ENCODE measurements at regions not wholly inside any gene's neighbourhood (a gene's known extent, or its start where the extent isn't known, plus 50 kb on each side); places are given as distances from the start of the nearest gene placed in this dataset.

DNA sequence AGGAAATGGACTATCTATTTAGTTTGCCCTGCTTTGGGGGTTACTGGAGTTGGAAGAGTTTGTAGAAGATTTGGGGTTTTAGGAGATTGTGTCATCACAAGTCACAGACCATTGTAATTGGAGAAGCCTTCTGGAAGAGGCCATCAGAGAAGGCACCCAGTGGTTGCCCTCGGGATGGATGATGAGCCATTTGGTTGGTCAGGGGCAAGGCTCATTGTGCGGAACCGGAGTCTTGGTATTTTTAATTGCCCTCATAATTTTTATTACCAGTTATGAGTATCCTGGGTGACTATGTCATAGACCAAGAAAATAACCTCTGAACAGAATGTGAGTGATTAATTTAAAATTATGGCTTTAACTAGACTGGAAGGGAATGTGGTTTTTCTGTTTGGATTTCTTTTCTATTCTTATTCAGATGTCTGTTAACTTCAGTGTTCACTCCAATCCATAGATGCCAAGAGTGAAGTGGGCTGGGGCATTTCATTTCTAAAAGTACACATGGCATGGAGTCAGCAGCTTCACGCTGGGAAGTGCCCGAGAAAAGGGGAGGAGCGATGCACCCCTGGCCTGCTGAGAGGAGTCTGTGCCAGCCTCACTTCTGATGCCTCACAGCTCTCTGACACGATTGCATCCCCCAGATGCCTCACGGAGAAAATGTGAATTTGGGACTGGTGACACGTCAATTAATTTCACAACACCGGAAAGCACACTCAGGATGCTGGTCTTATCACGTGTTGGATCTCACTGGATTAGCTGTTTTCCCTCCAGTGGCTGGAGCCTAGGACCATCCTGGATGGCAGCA is 225.6 kb upstream of the IGFBP3 start:
- DNase-seq: no peak

DNA sequence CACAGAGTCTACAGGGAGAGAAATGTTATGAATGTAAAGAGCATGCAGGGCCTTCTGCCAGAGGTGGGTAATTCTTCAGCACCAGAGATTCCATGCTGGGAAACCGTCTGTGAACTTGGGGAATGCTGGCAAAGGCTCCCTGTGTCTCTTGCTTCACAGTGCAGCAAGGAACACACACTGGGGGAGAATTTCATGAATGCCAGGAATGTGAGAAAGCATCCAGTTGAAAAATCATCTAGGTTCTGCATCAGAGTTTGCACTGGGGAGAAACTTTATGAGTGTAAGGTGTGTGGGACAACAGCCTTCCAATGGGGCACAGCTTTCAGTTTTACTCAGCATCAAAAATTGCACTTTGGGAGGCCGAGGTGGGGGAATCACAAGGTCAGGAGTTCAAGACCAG is 224.3 kb upstream of the IGFBP3 start:
- no peak for DNase-seq

DNA sequence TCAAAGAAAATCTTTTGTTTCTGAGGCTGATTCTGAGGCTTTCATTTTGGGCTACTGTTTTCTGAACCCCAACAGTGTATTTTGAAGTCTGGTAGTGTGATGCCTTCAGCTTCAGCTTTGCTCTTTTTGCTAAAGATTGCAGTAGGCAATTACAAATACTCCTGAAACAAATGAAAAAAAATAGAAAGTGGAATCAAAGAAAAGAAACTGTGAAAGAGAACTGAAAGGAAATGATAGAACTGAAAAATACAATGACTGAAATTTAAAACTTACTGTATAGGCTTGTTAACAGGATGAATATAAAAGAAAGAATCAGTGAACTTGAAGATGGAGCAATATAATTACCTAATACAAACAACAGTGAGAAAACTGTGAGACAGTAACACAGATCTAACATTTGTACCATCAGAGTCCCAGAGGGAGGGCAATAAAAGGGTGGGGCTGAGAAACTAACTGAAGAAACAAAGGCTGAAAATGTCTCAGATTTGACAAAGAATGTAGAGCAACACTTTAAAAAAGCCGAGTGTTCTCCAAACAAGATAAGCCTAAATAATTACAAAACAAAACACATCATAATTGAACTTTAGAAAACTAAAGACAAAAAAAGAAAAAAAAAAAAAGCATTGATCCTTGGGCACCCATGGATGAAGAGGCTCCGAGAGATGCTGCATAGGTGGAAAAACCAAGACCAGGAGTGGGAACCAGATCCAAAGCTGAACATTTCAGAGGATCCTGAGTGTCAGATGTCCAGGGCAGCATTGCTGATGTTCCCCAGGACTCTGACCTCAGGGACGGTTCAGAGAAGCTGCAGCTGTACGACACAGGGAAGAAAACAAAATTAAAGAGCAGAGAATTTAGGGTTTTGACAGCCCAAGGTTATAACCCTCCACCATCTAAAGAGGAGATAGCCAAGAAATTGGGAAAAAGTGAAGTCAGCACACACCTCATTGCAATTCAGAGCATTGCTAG is 223.2 kb upstream of the IGFBP3 start:
- DNase-seq: no peak

DNA sequence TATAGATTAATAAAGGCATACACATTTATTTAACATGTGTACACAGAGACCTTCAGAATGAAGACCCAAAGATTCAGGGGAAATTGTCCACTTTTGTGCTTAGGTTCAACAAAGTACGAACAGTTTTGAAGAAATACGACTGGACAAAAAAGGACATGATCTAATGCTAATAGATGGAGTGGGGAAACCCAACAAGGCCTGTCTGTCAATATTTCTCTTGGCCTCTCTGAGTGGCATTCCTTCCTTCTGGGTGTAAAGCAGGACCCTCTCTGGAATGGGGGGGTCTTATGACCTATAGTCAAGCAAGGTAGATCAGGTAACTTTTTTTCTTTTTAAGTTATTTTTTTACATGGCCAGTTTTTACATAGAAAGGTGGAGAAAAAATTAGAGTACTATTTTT is 222.3 kb upstream of the IGFBP3 start:
- no peak for DNase-seq

DNA sequence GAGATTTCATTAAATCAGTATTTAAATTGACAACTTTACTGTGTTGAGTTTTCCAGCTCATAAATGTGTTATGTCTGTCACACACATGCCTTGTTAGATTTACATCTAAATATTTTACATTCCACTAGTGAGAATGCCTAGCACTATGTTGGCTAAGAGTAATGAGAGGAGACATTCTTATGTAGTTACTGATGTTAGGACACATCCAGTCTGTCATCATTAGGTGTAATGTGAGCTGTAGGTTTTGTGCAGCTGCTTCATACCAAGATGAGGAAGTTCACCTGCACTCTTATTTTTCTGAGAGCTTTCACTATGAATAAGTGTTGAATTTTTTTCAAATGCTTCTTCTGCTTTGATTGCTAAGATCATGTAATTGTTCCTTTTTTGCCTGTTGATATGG is 218.0 kb upstream of the IGFBP3 start:
- no peak for DNase-seq

DNA sequence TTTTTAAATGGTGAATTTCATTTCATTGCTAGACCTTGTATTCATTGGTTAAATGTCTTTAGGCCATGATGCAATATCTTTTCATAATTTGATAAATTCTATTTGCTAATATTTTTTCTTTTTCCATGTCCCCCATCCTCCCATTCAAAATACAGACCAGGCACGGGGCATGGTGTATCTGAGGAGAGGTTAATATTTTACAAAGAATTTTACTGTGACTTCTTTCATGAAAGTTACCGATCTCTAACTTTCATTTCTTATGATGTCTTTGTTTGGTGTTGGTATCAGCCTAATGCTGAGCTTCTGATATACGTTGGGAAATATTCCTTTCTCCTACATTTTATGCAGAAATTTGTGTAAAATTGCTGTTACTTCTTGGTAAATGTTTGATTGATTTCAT is 216.7 kb upstream of the IGFBP3 start:
- no peak for DNase-seq

DNA sequence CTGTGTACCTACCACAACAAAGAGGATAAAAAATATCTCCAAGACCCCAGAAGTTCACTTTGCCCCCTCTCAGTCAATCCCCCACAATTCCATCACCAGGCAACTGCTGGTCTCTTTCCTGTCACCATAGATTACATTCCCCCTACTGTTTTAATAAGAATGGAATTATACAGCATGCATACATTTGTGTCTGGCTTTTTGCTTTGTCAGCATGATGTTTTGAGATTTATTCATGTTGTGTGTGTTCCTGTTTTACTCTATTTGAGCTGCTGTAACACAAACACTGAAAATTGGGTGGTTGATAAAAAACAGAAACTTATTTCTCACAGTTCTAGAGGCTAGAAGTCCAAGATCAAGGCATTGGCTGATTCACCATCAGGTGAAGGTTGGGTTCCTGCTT is 214.5 kb upstream of the IGFBP3 start:
- DNase-seq: no peak

DNA sequence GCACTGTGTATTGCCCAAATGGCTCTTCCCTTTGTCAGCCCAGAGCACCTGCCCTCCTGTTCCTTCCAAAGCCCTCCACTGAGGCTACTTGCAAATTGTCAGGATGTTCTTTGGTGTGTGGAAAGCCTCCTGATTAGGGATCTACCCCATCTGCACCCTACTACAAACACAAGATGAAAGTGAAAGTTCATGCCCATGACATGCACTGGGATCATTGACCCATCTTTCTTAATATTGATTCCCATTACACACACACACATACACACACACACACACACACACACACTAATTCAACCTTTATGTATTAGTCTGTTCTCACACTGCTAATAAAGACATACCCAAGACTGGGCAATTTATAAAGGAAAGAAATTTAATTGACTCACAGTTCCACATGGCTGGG is 213.7 kb upstream of the IGFBP3 start:
- DNase-seq: no peak

DNA sequence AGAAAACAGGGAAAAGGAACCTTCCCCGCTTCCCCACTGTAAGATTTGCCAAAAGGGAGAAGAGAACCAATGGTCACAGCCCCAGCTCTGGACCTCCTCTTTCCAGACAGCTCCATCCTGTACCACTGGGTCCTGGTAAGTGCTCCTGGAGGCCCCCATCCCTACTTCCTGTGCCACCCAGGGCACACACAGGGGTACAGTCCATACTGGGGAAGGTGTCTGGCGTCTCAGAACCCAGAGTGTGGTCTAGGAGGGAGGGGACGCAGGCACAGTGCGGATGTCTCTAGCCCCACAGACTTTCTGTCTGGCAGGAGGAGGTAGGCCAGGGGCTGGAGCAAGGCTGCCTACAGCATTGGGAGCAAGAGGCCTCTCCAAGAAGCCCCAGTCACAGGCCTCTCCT is 213.3 kb upstream of the IGFBP3 start:
- no peak for DNase-seq

DNA sequence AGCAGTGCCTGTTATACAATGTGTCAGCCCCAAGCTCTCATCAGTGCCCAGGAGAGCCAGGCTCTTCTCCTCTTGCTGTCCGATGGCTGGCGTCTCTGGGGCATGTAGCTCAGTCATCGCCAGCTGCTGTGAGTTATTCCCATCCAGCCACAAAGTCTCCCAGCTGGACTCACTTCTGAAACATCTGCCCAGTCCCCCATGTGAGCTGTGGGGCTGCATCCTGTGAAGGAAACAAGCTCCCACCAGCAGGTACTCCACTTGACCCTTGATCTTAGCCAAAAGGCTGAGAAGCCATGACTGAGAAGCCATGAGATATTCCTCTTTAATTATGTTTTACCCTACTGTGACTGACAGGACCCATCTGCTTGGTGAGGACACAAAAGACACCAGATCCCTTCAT is 212.7 kb upstream of the IGFBP3 start:
- DNase-seq: no peak

DNA sequence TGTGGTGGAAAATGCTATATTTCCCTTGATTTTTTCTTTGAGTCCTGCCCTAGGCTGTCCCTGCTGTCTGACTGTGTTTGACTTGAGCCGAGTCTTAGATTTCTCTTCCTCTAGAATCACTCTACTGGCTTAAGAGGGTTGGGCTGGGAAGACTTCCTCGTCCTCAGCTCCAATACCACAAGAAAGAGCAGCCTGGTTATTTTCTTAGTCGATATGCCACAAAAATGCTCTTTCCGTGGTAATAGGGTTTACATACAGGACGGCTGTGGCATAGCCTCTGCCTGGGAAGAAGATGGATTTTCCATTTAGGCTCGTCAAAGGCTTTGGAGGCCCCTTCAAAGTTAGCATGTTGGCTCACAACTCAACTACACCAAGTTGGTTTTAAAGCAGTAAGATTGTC is 212.0 kb upstream of the IGFBP3 start:
- DNase-seq: no peak

DNA sequence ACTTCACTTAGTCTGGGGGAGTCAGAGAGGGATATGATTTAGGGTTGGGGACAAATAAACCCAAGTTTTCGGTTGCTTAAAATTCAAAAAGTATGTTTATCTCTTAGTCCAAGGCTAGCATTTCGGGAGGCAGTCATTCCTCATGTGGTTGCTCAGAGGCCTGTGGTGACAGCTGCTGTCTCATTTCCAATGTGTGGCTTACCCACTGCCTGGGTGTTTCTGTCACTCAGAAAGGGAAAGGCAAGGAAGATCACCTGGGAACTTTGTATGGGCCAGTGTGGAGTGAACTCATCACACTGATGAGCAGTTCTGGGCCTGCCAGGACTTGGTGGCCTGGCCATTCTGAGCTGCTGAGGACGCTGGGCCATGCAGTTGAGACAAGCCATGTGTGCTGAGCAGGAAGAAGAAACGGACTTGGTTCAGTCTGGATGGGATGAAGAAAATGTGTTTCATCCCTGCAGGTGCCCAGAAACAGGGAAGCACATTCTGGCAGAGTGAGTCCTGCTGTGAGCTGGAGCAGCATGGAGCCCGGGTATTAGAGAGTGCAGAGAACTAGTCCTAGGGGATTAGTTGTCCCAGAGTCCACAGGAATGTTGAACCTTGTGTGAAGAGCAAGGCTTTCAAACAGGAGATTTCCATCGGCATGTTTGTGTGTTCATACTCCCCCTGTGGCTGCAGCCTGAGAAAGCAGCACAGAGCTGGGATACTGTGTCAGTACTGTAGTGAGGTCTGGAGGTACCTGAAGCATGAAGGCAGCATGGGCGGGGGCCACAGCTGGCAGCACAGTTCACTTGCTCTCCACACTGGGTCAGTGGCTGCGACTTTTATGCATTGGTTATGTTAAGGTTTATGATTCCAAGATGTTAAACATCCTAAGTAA is 211.1 kb upstream of the IGFBP3 start:
- no peak for DNase-seq

DNA sequence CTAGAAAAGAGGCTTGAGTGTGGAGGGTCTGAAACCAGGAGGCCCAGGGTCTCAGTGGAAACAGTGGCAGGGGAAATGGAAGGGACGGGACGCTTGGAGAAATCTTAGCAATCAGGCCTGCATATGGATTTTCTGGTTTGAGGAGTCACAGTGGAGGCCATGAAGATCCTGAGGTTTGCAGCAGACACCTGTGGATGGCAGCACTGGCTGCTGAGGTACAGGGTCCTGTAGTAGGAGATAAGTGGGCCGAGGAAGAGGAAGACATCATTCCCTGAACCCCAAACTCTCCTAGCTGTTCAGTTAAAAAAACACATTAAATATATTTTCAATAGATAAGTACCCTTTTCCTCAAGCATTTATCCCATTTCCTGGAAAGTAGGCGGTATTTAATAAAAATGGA is 208.8 kb upstream of the IGFBP3 start:
- DNase-seq: no peak

DNA sequence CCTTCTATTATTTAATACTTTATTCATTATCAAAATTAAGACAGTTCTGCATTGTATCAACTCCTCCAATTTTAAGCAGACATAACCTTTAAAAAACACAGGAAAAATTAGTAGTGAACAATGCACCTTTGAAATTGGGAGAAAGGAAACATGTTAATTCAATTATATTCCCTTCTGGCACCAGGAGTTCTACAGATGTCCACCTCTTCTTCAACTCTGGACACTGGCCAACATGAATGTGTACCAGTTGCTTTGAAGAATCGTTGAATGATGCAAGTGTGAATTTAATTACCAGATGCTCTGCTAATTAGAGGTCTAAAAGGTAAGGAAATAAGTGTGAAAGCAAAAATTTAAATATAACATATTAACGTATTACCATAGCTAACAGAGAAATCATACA is 206.7 kb upstream of the IGFBP3 start:
- no peak for DNase-seq

DNA sequence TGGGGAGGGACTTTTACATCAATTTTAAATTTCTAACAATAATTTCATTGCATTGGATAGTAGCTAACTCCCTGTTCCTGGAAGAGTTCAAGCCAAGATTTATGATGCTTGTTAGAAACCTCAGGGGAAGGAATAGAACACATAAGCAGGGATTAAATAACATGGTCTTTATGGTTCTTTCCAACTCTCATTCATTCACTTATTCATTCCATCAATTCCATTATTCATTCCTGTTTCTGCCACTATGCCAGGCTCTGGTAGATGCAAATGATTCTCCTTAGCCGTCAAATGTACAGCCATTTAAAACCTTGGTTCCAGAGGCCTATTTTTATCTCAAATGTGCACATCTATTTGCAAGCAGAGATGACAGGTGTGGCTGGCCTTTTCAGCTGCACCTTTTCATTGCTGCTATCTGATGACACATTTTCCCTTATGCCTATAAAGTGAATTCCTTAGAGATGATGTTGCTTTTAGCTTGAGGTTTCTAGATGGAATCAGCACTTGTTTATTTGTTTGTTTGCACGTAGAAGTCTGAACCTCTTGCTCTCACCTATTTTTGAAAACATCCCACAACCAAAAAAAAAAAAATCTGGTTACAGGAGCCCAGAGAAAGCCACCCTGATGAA is 205.7 kb upstream of the IGFBP3 start:
- DNase-seq: no peak

DNA sequence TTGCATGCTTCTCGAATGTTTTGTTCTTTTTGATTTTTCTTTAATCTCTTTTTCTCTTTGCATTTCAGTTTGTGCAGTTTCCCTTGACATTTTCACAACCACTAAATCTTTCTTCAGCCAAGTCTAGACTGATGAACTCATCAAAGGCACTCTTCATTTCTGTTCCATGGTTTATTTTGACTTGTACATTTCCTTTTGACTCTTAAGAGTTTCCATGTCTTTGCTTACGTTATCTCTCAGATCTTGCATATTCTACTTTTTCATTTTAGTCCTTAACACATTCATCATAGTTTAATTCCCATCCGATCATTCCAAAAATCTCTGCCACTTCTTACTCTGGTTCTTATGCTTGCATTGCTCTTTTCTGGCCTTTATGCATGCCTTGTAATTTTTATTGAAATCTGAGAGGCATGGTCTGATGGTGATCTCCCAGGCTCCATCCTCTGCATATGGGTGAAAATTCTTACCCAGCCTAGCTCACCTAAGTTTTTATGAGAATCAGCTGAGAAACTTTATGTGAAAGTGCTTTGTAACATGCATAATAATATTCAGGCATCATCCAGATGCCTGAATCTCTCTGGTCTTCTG is 202.8 kb upstream of the IGFBP3 start:
- no peak for DNase-seq

DNA sequence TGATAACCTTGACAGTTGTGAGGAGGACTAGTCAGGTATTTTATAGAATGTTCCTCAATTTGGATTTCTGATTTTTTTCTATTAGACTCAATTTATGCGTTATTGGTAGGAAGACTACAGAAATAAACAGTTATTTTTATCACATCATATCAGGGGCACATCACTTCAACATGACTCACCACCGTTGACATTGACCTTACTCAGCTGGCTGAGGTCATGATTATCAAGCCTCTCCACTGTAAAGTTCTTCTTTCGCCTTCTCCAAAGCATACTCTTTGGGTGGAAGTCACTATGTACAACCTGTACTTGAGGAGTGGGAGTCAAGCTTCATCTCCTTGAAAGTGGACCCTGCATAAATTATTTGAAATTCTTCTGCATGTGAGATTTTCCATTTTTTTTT is 194.3 kb upstream of the IGFBP3 start:
- DNase-seq: no peak

DNA sequence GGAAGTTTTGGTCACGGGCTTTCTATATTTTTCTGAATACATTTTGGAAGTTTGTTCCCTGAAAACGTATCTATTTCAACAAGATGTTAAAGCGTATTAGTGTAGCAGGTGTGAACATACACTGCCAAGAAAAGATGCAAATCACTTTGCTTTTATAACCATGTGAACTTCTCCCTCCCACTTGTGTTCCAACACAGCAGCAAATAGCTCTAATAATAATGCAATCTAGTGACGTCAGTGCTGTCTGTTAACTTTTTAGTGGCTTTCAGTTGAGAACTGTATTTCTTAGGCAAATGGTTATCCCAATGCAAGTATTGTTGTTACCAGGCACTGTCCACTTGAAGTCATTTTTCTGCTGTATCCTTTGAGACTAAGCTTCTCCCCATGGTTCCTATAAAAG is 188.4 kb upstream of the IGFBP3 start:
- DNase-seq: no peak

DNA sequence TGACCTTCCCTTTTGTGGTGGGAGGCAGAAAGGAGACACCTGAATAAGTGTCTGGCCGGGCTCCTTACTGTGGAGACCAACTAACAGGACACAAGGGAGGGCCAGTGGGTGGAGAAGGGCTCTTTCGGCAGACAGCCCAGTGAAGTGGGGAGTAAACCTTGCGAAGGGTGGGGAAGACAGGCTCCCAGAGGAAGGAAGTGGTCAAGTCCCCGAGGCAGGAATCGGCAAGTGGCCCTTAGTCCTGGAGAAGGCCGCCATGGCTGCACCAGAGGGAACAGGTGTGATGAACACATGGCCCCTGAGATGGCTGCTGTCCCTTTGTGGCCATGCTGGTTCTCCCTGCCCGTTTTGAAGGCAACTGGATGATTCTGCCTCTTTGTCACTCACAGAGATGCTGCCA is 187.2 kb upstream of the IGFBP3 start:
- DNase-seq: no peak

DNA sequence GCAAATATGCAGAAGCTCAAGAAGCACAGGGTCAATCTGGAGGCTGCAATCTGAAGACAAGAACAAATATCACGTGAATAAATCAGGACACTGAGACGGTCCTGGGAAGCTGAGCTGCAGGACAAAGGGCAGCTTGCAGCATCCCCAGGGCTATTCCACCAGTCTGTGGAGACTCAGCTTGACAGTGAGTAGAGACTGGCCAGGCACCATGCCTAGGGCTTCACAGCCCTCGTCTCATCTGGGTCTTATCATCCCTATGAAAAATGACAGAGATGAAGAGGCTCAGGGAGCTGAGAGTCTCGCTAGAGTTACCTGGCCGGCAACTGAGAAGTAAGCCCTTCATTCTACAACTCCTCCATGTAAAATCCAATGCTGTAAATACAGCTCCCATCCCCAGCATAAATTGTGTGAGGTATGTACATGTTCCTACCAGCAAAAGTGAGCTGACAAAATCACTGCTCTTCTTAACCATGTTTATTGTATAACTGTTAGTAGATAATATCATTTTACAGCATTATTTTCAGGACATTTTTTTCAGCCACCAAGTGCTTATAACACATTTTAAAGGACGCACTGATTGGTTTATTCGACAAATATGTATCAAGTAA is 186.6 kb upstream of the IGFBP3 start:
- DNase-seq: no peak

DNA sequence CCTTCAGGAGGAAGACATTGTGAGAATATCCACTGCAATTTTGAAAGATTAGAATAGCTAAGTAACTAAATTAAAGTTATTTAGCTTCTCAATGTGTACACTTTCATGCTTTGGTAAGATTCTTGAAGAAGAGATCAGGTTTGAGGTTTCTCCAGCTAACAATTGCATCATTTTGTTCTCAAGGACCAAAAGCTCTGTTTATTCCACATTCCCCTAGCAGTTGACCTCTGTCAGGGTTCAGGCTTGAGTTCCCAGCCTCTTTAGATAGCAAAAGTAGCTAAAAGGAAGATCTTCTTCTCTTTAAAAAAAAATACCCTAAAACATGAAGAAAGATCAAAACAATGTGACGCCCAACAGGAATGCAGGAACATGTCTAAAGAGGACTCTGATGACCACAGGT is 179.4 kb upstream of the IGFBP3 start:
- no peak for DNase-seq

DNA sequence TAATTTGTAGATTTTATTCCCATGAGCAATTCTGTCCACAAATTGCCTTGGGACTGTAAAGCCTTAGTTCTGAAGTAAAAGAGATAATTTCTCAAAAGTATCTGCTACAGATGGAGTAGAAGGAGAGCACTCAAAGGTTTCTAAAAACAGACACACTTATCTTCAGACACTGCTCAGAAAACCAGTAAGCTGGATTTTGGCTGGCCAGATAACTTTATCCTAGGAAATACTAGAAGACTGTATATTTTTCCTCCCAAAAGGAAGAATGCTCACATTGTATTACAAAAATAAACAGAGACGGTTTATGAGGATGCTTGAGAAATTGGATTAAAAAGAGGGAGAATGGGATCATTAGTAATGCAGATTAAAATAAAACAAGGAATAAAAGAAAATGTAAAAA is 178.0 kb upstream of the IGFBP3 start:
- DNase-seq: no peak

Data from GF-D8 (cell line).